D341Med (cell line): ENCODE measurements at regions not wholly inside any gene's neighbourhood (a gene's known extent, or its start where the extent isn't known, plus 50 kb on each side); places are given as distances from the start of the nearest gene placed in this dataset.

Experiments used
- DNase-seq: peaks from one replicate; pipeline ENCODE4 v3.0.0; 2012; ENCODE audit warnings: low spot score

DNA sequence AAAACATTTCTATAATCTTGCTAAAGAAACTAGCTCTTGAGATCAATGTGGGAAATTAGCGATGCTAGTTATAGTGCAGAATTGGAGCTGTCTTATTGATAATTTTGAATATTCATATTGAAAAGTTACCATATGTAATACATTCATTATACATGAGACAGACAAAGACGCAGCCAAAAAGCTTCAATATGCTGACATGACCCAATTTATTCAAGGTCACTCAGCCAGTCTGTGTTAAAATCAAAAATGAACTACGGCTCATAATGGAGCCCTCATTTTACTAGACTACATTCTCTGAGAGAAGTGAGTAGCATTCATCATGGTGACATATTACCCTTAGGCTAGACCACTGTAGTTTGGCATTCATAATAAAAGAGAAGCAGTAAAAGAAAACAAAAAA lies 107.3 kb upstream of the GABRG2 start:
- DNase-seq = no peak

DNA sequence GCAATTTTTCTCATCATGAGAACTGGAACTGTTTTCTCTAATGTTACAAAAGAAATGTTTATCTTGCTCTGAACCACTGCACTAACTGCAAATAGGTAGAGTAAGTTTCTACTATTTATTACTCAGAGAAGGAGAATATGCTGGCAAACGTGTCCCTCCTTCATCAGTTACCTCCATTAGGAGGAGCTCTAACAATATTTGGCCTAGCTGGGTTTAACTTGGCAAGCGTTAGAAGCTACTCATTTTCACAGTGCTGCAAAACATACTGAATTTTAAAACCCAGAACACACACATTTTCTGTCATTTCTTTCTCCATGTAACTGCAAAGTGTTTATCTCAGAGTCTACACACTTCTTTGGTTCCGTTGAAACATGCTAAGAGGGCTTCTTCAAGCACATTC lies 101.0 kb upstream of the GABRG2 start:
- DNase-seq = peak; percentile 49

DNA sequence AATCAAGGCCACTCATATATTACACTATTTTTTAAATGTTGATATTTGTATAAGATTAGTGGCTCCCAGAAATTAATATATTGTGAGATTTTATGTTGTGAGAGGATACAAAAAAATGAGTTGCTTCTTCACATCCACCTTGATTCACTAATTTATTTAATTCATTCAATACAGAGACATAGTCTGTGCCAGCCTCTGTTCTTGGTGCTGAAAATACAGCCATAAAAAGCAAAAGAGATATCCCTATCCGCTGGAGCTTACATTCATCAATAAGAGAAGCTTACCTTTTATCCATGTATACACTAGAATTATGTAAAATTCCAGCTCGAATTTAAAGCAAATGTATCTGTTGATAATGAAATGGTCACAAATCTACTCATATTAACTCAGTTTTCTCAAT lies 92.2 kb upstream of the GABRG2 start:
- DNase-seq = no peak

DNA sequence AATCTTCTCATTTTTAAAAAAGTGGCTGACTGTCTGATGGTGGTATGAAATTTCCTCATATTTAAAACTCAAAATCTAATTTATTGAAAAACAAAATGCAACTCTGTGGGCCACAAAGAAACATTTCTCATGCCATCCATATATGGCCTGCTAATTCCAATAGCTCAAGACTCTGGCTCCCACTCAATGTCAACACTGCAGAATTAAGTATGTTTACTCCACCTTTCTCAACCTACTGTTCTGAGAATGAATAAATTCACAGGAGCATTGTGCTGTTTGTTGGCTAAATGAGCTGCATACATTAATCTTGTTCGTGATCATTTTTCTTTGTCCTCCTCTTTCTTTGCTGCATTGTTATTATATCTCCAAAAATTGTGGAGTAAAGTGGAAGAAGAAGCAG lies 79.5 kb upstream of the GABRG2 start:
- DNase-seq = no peak
